Gastroesophageal sphincter (tissue), 3 donors: ENCODE measurements at regions not wholly inside any gene's neighbourhood (a gene's known extent, or its start where the extent isn't known, plus 50 kb on each side); places are given as distances from the start of the nearest gene placed in this dataset.

Source experiments
- CTCF ChIP-seq, 4 experiments: fragments of 200-600 bp in 2 of 4; fragments of 450-650 bp in 2 of 4; sonication (generic) in 1 of 4; IDR thresholded peaks; one replicate each; pipeline ENCODE4 v1.5.1; 2017 to 2019; ENCODE audit warnings: antibody characterized with exemption in 4 of 4, mild to moderate bottlenecking in 2 of 4, moderate library complexity in 2 of 4
- POLR2A ChIP-seq, 2 donors: fragments of 450-650 bp; IDR thresholded peaks; one replicate each; pipeline ENCODE4 v1.6.1; 2017; ENCODE audit warnings: antibody characterized with exemption in 2 of 2, mild to moderate bottlenecking in 2 of 2, moderate library complexity in 1 of 2

DNA sequence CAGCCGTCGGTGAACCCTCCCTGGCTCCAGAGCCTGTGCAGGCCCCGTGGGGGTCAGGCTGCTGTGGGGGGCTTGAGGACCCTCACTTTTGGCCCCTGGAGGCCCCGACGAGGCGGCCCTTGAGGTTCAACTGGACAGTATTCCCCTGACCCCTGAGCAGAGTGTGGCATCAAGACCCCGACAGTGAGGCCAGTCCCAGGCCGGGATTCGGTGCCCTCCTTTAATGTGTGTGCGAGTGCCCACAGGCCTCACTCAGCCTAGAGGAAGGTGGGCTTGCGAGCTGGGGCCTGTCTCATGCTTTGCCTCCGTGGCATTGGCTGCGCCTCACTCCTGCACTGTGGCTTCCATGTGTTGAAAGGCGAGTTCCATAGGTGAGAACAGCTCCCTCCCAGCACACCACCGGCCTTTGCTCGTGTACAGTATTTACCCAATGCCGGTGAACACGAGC lies 94.5 kb downstream of the METRNL start:
- TF ChIP-seq CTCF (IDR thresholded peaks at IDR 0.05) = no peak
- TF ChIP-seq POLR2A (IDR thresholded peaks at IDR 0.05) = no peak
